GM18858 (cell line): ENCODE measurements at regions not wholly inside any gene's neighbourhood (a gene's known extent, or its start where the extent isn't known, plus 50 kb on each side); places are given as distances from the start of the nearest gene placed in this dataset.

Experiments used
- ATAC-seq: cut with Tn5 transposase; IDR thresholded peaks from one replicate; pipeline ENCODE4 v1.9.1; 2021; ENCODE audit not compliant: unreplicated experiment

DNA sequence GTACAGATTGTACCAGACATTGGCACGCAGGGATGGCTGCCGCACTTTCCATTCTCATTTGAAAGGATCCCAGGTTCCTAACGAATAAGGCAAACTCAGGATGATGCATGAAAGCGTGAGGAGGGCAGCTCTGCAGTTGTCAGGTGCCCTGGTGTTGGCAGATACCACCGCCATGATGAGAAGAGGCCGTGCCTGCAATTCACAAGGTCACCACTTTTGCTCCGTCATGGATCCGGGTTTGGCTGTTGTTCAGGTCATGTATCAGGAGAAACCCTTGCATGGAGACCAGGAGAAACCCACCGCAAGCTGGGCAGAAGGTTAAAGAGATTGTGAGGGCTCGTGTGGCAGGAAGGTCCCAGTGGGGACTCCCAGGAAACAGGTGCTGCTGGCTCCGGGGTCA is 233.2 kb downstream of the KLF6 start:
- no peak for ATAC-seq

DNA sequence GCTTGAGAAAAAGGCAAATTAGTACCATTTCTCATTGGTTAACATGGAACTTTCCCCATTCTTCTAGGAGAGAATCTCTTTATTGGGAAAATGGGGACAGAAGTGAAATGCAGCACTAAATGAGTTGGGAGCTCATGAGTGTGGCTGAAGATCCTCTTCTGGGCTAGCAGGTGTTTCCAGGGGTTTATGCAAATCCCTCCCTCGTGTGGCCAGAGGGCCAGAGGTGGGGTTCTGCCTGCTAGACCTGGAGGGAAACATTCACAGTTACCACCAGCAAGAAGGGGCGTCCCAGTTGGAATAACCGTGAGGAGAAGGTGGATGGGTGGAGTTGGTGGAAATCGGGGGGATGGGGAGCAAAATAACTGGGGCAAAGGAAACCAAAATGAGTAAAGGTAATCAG is 235.9 kb downstream of the KLF6 start:
- no peak for ATAC-seq

DNA sequence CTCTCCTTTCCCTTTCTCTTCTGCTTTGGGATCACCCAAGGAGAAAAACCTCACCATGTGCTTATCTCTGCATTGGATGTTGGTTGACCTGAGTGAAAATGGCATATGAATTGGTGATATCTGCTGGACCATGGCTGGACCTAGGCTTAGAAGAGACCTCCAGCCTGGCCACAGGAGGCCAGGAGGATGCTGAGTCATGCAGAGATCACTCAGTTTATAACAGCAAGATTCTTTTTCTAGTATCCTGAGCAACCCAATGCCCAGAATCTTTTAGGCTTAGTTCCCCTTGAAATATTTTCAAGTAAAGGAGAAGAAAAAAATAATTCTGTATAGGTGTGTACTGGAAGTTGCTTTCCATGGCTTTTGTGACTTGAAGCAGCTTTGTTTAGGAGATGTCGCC is 236.3 kb downstream of the KLF6 start:
- ATAC-seq: no peak

DNA sequence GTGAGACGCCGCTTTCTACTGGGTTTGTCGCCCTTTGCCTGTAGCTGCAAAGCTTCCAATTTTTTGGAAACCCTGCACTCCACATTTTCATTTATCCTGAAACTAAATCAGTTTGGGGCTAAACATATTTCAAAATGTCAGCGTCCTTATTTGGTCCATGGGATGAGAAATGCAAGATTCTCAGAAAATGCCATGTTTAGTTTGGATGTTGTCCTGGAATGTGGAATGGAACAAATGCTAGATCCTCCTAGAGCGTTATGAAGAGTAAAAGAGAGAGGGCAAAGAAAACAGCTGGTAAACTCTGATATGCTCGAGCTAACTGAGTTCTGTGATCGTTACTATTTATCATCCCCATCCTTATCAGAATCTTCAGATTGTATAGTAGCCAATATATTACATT is 236.9 kb downstream of the KLF6 start:
- no peak for ATAC-seq

DNA sequence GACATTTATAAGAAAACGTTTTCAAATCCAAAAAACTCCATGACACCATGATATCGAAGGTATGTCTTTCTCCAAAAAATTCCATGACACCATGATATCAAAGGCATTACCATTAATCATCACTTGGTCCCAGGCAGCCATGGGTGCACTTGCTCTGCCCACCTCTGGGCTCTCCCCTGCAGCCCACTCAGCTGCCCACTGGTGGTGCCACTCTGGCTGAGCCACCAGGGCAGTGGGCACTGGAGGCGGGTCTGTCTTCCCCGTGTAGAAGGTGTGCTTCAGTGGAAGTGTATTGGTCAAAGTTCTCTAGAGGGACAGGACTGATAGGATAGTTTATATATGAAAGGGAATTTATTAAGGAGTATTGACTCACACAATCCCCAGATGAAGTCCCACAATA is 240.4 kb downstream of the KLF6 start:
- no peak for ATAC-seq

DNA sequence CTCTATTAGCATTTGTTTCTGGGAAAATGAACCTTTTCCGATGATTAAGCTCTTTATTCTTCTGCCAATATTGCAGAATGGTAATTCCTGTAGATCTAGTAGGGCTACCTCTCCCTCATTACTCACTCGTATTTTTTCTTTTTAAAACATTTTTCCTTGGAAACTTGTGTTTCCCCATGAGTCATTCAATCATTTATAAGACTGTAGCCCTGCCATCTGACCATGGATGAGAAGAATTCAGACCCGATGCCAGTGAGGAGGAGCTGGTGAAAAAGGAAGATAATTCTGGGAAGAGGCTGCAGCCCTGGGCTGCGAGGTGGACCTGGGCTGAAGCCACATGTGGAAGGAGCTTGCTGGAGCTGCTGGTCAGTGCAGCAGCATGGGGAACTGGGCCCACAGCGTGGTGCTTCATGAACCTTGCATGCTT is 242.8 kb downstream of the KLF6 start:
- ATAC-seq: no peak

DNA sequence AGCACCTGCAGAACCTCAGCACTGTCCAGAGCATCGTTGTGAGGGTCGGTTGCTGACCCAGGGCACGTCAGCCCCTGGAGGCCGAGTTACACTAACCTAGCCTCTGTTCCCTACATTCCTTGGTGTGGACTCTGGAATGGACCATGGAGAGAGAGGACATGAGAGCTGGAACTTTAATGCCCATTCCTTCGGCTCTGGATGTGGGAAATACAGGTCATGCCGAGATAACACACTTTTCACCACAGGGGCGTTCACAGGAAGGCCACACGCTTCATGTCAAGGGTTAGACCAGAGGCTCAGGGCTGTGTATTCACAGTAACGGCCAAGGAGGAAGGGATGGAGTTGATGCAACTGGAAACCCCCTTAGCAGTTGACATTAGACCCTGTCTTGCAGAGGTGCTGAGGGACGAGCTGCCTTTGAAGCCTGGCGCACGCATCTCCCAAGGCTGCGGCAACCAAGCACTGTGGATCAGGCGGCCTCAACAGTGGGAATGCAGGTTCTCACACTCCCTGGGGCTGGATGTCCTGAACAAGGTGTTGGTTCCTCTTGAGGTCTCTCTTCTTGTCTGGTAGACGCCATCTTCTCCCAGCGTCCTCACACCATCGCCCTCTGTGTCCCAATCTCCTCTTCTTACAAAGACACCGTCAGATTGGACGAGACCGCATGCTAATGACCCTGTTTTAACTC is 245.2 kb downstream of the KLF6 start:
- ATAC-seq: no peak

DNA sequence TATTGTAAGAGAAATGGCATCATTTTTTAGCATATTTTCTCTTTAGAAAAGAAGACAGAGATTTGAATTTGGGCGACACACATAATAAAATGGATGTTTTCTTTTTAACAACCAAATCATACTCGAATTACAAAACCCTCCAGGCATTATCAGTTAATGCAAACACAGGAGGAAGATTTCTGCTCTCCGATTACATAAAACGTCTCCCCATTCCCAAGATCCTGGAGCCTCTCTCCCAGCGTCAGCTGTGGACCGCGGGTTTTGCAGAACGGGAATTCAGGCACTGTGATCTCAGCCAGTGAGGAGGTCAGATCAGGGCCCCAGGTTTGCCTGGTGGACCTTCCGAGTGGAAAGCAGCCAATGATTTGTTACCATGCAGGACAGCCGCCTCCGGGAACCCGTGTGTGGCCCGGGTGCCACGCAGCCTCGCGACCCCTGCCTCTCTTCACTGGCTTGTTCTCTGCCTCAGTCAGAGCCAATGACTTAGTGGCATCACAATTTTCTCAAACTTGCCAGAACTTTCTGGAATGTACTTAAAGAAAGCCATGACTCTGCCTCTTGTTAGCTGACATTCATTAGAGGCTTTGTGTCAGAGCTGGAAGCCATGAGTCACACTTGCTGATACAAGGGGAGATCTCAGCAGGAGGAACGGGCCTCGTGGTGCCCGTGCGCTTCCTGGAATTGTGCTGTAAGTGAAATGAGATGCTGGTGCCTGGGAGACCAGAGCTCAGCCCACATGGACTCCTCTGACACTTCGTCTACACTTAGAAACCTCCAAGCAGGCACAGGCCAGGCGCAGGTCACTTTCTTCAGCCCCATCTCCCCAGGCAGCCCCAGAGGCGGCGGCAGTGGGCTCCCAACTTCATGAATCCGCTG is 246.1 kb downstream of the KLF6 start:
- no peak for ATAC-seq

DNA sequence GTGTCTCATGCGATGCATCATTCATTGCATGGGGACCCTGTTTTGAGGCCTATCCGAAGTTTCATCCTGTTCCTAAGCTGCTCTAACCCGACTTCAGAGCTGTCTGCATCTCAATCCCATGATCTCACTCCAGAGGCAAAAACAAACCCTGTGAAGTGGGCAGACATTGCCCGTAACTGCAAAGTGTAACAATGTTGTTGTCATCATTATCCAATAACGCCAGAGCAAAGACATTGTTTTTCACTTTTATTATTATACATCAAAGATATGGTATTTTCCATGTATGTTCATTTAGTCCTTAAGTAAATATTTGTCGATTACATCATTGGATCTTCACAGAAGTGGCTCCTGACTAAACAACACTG is 246.7 kb downstream of the KLF6 start:
- no peak for ATAC-seq

DNA sequence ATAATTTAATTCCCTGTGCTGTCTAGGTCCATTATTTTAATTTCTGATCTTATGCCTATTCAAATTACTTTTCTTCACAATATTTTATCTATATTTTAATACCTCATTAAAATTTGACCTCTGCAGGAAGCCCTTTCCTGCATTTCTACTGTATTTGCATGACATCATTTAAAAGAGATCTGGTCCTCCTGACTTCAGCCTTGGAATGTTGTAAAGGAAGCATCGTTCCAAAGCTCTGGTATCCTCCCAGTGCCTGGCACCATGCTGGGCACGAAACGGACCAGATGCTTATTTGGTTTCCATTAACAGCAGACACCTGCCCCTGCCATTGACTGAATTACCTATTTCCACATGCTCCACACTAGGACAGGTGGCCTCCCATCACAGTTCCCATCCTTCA is 247.5 kb downstream of the KLF6 start:
- ATAC-seq: no peak

DNA sequence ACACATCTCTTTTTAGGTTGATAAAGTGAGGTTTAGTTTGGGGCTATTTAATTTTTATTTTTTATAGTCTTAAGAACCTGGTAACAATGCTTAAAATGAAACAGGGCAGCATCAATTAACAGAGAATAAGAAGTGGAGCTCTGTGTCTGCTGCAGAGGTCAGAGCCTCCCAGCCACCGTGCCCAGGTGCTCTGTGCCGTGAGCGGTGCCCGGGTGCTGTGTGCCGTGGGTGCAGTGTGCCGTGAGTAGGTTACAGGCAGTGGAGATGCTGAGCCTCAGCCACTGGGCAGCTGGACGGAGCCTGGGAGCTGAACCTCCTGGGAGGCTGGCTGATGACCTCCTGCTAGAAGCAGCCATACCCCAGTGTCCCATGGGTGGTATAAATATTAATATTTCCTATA is 250.0 kb downstream of the KLF6 start:
- ATAC-seq: no peak

DNA sequence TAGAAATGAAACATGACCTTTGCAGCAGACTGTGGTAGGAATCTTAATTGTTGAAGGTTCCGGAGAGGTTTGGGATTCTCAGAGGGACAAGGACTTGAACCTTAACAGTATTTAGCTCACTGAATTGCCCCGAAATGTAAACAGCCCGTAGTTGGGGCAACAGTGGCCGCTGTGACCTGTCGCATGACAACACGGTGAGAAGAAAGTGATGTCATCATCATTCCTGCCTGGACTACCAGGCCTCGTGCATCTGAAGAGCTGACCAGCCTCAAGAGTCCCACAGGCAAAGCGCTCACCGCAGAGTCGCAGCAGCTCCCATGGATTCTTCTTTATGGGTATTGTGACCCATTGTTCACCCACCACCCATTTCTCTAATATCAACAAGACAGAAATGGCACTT is 250.6 kb downstream of the KLF6 start:
- no peak for ATAC-seq

DNA sequence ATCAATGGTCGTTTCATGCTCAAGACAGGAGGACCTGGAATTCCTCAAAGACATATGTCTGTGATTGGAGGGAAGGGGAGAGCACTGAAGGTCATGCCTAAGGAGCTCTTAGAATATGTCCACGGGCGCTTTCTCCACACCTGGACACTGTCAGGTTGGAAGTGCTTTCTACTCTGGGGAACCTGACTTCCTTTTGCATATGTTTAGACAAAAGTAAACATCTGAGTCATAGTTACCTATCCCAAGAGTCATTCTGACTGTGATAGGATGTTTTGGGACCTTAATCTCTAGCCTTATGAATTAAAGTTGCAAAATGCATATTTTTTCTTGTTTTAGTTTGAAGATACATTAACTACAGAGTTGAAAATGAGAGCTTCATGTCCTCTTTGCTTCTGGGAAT is 251.7 kb downstream of the KLF6 start:
- no peak for ATAC-seq

DNA sequence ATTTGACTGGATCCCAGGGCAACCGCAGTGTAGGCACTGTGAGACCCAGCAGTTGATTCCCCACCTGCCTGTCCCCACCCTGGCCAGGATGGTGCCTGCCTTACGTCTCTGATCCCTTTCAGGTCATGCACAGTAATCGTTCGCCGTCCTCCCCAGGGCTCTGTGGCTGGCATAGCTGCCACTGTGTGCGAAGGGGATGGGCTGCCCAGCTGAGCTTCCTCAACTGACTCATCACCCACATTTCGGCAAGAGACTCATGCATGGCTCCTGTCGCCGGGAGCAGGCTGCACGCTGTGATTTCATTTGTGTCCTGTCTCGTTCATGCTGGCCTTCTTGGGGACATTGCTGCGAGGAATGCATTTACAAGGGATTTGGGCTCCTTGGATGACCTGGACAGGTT is 252.4 kb downstream of the KLF6 start:
- ATAC-seq: no peak

DNA sequence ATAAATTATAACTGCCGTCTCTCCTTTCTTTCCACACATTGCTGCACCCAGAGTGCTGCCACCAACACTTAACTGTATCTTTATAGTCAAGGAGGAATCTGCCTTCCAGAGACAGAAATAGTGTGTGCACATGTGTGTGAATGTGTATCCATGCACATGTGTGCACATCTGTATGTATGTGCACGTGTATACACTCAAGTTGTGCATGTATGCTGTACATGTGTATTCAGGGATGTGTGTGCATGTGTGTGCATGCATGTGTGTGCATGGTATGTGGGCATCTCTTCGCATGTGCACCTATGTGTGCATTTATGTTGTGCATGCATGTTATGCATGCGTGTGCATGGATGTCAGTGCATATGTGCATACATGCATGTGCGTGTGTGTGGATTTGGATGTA is 253.3 kb downstream of the KLF6 start:
- ATAC-seq: no peak

DNA sequence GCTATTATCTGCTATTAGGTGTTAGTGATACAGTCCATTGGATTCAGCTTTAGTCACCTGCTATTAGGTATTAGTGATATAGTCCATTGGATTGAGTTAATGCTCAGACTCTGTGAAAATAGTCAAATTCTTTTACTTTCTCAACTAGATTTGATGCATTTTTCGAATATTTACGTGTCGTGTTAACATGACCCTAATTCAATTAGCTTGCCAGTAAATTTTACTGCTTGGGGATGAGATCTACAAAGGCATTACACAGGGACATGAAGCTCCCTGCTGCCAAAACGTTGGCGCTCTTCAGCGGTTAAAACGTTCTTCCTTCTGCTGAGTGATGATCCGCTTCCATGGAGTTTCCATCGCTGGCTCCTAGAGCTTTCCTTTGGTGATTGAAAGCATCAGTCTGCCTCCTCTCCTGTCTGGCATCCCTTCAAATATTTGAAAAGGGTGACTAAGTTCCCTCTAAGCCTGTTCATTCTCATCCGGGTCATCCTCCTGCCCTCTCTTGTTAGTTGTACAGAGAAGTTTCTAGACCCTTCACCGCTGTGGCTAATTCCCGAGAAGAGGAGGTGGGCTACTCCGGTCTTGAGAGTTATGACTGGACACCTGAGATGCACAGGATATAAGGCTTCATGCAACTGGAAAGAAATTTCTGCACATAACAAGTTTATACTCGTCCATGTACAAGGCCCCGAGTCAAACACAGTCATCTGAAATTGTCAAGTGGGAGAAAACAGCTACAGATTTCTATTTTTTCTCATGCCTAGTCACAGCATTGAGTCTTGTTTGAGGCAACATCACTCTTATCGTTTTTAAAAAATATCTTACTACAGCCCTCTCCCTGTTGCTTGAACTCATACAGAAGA is 254.0 kb downstream of the KLF6 start:
- no peak for ATAC-seq

DNA sequence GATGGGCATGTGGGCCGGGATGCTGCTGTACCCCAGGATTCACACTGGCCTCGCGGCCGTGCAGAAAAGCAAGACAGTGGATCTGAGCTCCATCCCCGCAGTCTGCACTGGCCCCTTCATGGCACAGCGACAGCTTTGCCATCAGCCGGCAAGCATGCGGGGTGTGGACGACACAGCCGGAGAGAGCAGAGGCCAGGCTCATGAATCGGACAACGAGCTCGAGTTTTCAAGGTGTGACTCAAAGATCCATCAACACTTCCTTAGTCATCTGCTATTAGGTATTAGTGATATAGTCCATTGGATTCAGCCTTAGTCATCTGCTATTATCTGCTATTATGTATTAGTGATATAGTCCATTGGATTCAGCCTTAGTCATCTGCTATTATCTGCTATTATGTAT is 254.7 kb downstream of the KLF6 start:
- ATAC-seq: no peak

DNA sequence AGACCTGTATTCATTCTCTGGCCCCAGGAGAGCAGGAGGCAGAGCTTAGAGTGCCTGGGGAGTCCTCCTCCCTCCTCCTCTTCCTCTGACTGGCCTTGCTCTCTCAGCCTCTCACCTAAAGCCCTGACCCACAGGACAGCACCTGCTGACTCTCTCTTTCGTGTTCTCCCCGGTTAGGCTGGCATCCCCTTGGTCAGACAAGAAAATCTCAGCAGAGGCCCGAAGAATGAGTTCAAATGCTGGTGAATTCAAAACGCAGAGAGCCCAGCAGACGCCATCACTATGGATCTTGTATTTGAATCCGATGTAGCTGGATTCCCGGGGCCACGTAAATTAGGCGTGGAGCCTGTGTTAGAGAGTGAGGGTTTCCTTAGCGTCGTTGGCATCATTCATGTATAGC is 255.3 kb downstream of the KLF6 start:
- ATAC-seq: no peak

DNA sequence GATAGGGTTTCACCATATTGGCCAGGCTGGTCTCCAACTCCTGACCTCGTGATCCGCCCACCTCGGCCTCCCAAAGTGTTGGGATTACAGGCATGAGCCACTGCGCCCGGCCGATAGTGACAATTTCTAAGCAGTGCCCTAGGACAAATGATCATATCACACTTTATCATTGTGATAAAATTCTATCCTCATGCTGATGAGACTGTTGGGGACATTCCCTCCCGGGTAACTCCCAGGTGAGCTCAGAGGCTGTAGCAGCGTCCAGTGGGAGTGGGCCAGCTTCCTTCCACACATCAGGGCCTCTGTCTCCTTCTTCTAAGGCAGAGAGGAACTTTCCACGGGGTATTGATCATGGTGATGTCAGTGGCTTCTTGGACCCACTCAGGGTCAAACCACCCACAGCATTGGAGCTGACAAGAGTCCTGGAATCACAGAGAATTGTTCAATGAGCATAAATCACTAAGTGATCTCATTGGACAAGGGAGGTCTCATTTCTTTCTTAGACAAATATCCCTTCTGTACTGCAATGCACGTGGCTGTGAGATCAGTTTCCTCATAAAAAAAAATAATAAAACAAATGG is 256.1 kb downstream of the KLF6 start:
- no peak for ATAC-seq

DNA sequence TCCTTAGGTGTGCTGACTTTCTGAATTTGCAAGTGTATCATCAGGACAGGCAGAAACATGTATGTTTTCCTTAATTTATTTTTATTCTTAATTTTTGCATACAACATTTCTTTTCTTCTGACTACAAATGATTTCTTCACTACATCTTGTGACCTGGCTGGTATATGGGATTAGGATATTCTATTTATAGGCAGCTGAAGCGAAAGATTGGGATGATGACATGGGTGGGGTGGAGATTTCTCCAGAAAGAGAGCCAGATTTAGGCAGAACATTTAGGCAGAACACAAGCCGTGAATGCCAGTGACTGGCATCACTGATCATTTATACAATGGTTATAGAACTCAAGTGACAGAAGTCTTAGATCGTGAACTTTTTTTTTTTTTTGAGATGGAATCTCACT is 256.7 kb downstream of the KLF6 start:
- no peak for ATAC-seq

DNA sequence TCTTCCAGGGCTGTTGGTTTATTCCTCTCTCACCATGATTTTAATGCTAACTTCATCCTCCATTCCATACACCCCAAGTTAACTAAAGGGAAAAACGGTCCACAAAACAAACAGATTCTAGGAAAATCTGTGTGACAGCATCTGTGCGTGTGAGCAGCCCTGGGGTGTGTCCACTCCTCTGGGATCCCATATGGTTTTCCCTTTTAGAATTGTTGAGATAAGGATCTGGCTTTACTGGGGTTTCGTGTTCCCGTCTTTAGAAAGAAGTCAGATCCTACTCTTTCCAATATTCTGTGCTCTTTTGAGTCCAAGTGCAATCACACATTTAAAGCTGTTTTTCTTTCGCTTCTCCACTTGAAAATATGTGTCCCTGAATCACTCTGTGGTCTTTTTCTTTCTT is 257.1 kb downstream of the KLF6 start:
- no peak for ATAC-seq
